Gastrocnemius medialis (tissue), 4 donors: ENCODE measurements at regions not wholly inside any gene's neighbourhood (a gene's known extent, or its start where the extent isn't known, plus 50 kb on each side); places are given as distances from the start of the nearest gene placed in this dataset.

Source experiments
- POLR2A ChIP-seq, 2 donors: fragments of 450-650 bp; IDR thresholded peaks; one replicate each; pipeline ENCODE4 v1.6.1; 2017; ENCODE audit warnings: antibody characterized with exemption in 2 of 2, mild to moderate bottlenecking in 2 of 2, moderate library complexity in 2 of 2
- TF ChIP-seq, protein P1 (sequence below), 5 experiments: fragments of 450-650 bp in 3 of 5; fragments of 200-600 bp in 2 of 5; sonication (generic) in 2 of 5; IDR thresholded peaks in 4 of 5; conservative IDR thresholded peaks in 1 of 5; 1 replicate in 4 of 5; 2 replicates in 1 of 5; pipeline ENCODE4 v1.5.1; 2016 to 2019; ENCODE audit warnings: antibody characterized with exemption in 5 of 5, mild to moderate bottlenecking in 3 of 5, moderate library complexity in 3 of 5

GRCh38 chr15:100769975-100770340, 109.7 kb upstream of the ALDH1A3 start:
- TF ChIP-seq POLR2A (IDR thresholded peaks at IDR 0.05), result no peak
- TF ChIP-seq, protein P1, sequence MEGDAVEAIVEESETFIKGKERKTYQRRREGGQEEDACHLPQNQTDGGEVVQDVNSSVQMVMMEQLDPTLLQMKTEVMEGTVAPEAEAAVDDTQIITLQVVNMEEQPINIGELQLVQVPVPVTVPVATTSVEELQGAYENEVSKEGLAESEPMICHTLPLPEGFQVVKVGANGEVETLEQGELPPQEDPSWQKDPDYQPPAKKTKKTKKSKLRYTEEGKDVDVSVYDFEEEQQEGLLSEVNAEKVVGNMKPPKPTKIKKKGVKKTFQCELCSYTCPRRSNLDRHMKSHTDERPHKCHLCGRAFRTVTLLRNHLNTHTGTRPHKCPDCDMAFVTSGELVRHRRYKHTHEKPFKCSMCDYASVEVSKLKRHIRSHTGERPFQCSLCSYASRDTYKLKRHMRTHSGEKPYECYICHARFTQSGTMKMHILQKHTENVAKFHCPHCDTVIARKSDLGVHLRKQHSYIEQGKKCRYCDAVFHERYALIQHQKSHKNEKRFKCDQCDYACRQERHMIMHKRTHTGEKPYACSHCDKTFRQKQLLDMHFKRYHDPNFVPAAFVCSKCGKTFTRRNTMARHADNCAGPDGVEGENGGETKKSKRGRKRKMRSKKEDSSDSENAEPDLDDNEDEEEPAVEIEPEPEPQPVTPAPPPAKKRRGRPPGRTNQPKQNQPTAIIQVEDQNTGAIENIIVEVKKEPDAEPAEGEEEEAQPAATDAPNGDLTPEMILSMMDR (IDR thresholded peaks at IDR 0.05 in 4 of 5, conservative IDR thresholded peaks at IDR 0.05 in 1 of 5), result no peak
